GM10248 (cell line): ENCODE measurements at regions not wholly inside any gene's neighbourhood (a gene's known extent, or its start where the extent isn't known, plus 50 kb on each side); places are given as distances from the start of the nearest gene placed in this dataset.

Source experiments
- CTCF ChIA-PET: fragments of 300-600 bp; sonication (Branson Sonifier 250); formaldehyde crosslinking; extraction: SDS; loops from one replicate; lab custom pipeline; 2021; ENCODE audit warnings: antibody characterized with exemption; lab: Yijun Ruan, JAX
- POLR2A ChIA-PET: fragments of 350-650 bp; sonication (Branson Sonifier 250); formaldehyde crosslinking; extraction: SDS; loops from one replicate; lab custom pipeline; 2020; ENCODE audit warnings: antibody characterized with exemption; lab: Yijun Ruan, JAX
- DNase-seq: peaks from one replicate; pipeline ENCODE4 v3.0.0; 2012; ENCODE audit errors: extremely low spot score
- TF ChIP-seq, protein P1 (sequence below): IDR thresholded peaks from 2 replicates; pipeline ENCODE4 v1.5.1; 2012; ENCODE audit warnings: mild to moderate bottlenecking, low read depth; ENCODE audit errors: extremely low read depth, missing control alignments, control extremely low read depth

DNA sequence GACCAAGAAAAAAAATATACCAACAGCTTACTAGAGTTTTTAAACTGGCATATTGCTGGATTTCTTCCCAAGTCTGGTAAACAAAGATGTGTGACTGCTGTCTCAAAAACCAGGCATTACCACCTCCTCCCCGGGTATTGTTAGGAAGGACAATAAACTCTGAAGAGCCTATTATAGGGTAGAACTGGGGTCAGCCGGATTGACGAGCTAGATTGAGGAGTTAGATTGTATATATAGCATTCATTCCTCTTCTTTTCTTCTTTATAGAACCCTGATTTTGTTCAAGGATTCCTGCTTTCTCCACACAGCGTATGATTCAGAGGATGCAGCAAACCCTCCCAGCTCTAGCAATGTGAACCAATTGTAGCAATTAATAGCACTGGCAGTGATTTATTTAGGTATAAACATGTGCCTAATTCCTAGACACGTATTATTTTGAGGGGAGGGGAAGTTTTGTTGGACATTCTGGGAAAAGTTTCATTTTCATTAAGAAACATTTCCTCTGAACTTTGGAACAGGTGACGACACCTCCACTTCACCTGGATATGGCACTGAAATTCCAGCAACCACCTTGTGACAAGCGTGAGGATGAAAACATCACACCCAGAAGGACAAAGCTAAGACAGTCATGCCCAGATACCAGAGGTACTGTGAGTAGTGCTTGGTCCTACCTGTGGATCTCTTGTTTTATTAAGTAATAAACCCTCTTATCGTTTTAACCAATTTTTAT is 679.4 kb upstream of the KIRREL3 start:
- TF ChIP-seq, protein P1, sequence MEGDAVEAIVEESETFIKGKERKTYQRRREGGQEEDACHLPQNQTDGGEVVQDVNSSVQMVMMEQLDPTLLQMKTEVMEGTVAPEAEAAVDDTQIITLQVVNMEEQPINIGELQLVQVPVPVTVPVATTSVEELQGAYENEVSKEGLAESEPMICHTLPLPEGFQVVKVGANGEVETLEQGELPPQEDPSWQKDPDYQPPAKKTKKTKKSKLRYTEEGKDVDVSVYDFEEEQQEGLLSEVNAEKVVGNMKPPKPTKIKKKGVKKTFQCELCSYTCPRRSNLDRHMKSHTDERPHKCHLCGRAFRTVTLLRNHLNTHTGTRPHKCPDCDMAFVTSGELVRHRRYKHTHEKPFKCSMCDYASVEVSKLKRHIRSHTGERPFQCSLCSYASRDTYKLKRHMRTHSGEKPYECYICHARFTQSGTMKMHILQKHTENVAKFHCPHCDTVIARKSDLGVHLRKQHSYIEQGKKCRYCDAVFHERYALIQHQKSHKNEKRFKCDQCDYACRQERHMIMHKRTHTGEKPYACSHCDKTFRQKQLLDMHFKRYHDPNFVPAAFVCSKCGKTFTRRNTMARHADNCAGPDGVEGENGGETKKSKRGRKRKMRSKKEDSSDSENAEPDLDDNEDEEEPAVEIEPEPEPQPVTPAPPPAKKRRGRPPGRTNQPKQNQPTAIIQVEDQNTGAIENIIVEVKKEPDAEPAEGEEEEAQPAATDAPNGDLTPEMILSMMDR = no peak
- POLR2A ChIA-PET = no interaction called here
- DNase-seq = no peak
- CTCF ChIA-PET = interaction anchor here (1.7 kb wide), 1 partner anchor 11 kb away, joined by 6 read pairs; no protein-coding TSS in a partner anchor

DNA sequence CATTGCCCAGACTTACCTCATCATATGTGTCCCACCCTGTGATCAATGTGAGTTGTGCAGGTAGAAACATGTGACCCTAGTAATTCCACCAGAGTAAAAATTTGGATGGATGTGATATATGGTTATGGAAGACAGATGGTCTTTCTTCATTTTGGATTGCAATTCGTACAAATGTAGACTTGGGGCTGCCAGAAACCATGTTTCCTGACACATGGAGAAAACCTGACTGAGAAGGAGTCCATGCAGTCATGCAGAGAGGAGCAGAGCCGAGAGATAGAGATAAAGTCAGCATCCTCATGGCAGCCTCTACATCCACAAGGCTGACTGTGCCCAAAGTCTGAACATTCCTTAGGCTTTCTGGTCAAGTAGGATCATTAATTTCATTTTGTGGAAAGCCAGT is 678.1 kb upstream of the KIRREL3 start:
- ChIA-PET CTCF (no interaction called here), POLR2A (no interaction called here)
- no peak for DNase-seq
- TF ChIP-seq, protein P1 = no peak

DNA sequence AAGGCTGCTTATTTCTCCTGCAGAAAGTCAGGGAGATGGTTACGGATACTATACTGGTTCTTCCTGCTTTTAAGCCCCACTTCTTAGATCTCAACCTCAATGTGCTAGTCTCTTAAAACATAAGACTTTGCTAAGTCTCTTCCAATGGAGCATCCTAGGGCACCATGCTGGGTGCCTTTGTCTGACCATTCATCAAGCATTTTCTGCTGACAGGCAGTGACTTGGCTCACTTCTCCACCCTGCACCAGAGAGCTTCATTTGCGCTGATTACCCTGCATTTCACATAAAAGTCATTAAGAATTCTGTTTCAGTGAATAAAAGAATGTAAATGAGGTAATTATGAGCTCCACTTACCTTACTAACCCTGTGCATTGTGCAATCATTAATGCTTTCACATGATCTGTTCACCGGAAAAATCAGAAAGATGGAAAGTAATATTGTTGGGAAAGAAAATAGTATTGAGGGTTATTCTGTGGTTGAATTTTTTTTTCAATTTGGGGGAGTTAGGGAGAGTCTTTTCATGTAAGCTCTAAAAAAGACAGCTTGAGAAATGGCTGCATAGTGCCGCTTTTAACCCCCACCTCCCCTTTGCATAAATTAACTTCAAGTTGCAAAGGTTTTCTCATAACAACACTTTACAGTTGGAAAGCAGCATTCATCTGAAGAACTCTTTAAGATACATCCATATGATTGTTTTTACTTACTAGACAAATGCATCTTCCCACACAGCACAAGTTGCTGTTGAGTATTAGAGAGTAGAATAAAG is 677.3 kb upstream of the KIRREL3 start:
- TF ChIP-seq, protein P1 = no peak
- no peak for DNase-seq
- CTCF ChIA-PET = no interaction called here
- POLR2A ChIA-PET = no interaction called here

DNA sequence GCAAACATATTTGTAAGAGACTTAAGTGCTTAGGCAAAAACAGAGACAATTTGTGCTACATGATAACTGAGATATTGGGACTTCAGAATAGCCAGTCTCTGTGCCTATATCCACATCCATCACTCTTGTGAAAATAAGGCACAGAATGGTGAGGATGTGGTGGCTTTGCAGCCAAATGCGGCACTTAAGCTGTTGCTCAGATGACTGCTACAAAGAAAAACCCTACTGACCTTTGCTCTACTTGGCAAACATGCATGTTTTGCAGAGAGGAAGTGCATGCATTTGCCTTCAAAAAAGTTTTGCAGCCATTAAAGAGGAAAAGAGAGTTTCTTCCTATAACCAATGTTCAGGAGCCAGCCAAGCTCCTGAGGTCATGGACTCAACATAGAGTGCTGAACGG is 675.0 kb upstream of the KIRREL3 start:
- TF ChIP-seq, protein P1 = no peak
- ChIA-PET POLR2A (no interaction called here), CTCF (no interaction called here)
- no peak for DNase-seq

GRCh38 chr11:127674754-127675153 is 674.2 kb upstream of the KIRREL3 start:
- ChIA-PET POLR2A (no interaction called here), CTCF (no interaction called here)
- TF ChIP-seq, protein P1 = no peak
- DNase-seq = no peak

DNA sequence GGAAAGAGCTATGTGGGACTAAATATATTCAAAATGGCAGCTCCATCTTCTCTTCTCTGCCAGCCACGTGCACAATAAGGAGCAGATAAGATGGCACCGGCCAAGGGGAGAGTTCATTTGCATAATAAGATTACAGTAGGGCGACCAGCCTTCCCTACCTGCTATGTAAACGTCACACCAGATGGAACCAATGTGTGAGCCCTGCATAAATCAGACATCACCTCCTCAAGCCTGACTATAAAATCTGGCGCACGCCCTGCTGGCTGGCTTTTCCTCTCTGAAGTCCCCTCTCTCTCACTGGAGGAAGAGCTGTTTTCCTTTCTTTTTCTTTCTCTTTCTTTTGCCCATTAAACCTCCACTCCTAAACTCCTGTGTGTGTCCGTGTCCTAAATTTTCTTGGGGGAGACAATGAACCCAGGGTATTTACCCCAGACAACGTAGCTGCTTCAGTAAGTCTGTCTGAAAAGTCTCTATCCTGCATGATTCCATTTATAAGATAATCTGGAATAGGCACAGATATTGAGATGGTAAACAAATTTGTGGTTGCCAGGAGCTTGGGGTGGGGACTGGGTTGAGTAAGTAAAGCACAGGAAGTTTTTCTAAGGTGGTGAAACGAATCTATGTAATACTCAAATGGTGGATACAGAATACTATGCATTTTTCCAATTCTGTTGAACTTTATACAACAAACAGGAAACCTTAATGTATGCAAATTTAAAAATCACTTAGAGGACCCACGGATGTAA is 670.0 kb upstream of the KIRREL3 start:
- TF ChIP-seq, protein P1 = no peak
- POLR2A ChIA-PET = no interaction called here
- DNase-seq = no peak
- CTCF ChIA-PET = no interaction called here
